Tongue (tissue), 2 donors: ENCODE measurements at regions not wholly inside any gene's neighbourhood (a gene's known extent, or its start where the extent isn't known, plus 50 kb on each side); places are given as distances from the start of the nearest gene placed in this dataset. TPM values are rescaled to one million over a fixed set of nuclear protein-coding genes. Genes with fewer than 3 reads are reported as not detected.

Experiments used
- DNase-seq: peaks from one replicate; pipeline ENCODE4 v3.0.0-alpha.2; 2015
- small RNA-seq: library from RNA; depleted of rRNA; stranded (forward); fragments of <200 nt; gene quantifications from one replicate; pipeline ENCODE3, GENCODE V24; 2014; ENCODE audit warnings: low replicate concordance

DNA sequence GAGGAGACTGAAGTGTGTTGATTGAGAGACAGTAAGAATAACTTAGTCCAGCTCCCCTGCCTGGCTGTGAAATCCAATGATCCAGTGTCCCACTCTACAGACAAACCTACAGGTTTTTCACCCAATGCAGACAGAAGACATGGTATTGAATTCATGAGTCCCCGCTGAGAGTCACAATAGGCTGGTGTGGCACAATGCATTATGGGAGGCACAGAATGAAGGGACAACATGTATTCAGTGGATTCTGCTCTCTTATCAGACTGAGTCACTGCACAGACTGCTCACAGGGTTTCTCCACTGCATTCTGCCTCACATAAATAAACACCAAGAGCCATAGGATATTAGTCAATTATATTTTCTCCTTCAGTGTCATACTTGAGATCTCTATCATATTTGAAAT lies 55.2 kb upstream of the TOP3B start:
- no peak for DNase-seq

DNA sequence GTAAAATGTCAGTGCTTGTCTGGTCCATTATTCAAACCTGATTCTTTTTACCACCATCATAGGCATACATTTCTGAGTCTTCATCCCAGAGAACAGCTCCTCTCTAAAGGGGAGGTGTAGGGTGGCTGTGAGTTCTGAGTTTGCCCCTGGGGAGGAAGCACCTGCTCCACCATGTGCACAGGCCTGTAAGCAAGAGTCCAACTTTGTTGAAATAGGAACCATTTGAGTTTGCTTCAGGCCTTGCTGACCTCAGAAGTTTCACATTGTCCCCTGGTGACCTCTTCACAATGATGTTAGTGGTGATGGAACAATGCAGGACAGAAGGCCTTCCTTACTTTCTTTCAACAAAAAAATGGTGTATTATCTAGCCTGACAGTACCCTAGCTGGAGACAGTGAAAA lies 54.6 kb upstream of the TOP3B start:
- DNase-seq, result no peak

DNA sequence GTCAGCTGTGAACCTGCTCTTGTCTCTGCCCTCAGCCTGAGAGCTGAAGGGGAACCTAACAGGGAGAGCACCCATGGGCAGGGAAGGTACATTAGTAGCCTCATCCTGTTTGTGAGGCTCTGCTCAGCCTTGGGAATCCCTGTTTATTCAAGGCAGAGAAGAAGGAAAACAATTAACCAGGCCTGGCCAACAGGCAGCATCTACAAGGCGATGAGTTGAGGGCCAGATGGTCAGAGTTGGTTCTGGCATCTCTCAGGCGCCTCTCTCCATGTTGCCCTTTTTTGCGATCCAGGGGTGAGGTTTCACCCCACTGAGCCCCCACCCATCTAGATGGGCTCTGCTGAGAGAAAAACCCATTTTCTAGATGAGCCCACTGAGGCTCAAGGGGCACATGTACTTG lies 54.0 kb upstream of the TOP3B start:
- DNase-seq, result no peak

DNA sequence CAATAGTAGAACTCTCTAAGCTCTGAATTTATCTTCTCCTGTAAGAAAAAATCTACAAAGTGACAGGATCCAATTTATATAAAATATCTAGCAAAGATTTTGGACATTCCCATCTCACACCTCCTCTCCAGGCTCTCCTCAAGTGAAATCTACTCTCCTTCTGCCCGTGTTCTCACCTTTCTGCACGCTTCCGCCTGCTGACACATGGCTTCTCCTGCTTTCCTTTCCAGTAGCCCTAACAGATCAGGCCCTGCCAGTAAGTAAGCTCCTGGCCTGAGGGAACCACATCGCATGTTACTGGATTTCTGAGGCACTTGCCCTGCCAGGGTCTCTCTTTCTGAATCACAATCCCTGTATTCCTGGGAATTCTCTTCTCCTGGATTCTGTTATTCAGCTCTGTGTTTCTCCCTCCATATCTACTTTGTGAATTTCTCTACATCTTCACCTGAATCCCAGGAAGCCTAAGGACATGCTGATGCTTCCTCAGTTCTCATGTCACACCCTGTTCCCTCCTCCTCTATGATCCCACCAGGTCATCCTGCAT lies 53.3 kb upstream of the TOP3B start:
- DNase-seq, result no peak

DNA sequence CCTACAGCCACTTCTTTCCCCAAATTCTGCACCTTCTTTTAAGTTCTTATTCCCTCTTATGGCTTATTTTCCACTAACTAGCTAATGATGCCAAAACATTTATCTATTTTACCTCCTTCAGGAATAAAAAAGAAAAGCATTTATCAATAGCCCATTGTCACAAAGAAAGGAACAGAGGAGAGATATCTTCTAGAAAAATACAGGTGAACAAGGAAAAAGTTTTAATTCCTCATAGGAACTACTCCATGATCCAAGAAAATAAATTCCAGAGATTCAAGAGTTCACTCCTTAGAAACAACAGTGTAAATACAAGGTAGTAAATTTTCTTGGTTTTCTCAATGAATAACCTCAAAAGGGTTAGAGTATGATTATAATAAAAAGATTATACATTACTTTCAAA lies 52.6 kb upstream of the TOP3B start:
- DNase-seq, result no peak

DNA sequence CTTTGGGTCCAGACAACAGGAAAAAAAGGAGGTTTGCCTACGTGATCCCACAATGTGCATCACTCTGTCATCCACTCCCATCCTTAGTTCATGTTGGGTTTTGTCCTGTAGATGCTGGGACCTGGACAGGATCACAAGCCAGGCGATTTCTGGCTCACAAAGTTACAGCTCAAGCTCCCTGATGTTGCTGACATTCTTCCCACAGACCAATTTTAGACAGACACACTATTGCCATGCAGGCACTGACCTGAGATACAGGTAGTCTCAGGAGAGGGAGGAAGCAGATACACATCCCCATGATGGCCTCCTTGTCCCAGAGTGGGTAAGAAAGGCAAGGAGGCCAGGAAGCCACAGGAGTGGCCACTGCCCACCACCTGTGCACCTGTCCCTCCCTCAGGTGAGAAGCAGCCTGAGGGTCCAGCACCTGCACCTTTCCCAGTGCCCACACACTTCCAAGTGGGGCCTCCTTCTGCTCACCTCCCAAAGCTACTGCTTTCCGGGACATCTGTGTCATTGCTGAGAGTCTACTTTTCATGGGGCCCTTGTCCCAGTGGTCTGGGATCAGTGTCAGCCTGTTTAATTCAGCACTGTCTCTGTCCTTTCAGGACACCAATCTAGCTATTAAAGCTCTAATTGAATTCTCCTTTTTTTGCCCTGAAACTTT lies 52.0 kb upstream of the TOP3B start:
- DNase-seq, result no peak

DNA sequence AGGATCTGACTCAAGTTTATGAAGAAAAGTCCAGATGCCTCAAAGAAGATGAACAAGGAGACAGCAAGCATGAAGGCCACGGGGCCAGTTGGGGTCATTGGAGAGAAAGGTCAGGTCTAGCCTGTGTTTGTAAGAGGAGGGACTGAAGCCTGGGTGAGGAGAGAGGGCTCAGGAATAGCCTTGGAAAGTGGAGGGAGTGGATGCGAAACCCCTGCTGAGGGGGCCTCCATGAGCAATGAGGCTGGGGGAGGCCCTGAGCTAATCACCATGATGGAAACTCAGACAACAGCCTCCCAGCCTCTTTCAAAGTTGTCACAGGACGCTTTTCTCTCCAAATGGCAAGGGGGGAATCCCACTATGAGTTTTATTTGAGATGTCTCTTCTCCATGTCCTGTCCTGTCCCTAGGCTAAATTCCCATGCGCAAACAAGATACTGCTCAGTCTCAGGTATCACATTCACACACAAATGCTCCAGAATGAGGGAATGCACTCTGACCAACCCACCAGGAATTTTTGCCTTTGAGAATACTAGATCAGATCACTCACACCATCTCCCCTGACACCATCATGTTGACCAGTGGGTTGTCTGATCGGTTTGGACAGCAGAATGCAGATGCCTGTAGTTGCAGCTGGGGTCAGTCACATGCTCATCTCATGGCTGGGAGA lies 51.3 kb upstream of the TOP3B start:
- no peak for DNase-seq

DNA sequence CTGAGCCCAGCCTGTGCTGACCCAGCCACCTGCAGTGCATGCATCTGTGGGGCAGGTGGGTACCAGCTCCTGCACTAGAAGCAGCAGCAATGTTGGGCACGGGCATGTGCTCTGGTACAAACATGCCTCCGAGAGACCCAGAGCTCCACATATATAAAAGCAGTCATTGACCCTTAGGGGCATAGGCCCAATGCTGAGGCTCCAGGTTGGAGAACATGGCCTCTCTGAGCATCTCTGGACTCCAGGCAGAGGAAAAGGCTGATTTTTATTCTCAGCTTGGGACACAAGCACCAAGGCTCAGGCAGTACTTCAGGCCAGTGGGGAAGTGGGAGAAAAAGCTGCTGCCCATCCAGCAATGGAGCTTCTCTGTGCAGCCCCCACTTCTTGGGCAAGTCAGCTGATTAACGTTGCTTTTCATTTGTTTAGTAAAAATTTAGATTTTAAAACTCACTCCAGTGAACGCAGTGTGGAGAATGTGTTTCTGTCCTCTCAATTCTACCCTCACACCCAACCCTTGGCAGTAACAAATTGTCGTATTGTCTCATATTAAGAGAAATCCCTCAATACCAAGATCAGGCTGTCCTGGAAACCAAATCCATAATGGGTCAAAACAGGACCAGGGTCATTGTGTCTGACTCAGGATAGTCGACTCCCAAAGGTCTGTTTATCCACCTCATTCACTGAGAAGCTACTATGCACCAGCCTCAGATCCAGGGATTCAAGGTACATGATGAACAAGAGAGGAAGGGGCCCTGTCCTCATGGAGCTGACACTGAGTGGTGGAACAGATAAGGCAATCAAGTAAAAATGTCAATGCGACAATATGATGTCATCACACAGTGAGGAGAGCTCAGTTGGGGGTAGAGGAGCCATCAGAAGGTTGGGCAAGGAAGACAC lies 50.6 kb upstream of the TOP3B start:
- DNase-seq, result no peak

DNA sequence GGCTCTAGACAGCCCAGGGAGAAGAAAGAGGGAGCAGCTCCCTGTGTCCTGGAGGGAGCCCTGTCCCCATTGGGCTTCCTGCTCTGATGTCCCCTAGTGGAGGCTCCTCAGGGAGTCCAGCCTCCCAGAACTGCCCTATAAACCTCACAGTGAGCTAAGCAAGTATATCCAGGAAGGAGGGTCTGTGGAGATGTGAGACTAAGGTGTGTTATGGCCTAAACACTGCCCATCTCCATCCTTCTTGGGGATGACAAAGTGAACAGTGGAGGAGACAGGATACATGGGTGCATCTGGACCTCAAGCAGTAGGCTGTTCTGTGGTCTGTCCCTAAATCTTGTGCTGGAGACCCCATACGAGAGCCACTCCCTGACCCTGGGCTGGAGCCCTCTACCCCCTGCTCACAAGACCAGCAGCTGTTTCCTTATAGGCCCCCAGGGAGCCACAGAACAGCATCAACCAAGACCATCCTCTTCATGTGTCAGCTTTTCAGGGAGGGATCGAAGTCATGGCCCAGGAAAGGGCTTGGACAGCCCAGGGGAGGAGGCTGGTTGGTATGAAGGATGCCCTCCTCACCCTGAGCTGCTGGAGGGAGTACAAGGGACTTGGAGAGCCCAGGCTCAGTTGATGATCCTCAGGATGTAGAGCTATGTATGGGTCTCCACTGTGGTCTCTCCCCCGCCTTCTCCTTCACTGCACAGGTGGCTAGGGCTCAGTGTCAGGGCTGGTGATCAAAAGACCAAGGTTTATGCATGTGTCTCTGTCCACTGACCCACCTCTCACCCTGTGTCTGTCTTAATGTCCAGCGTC lies 49.7 kb upstream of the TOP3B start:
- no peak for DNase-seq

Small RNA genes in the stretch of these regions (small RNA-seq; reads per million reads assigned to genes)
- gene AC245452.3 (not detected), gene AC245517.3 (not detected), gene AC245517.5 (not detected), gene IGLVIV-59 (not detected)
